ENCODE measurements at regions not wholly inside any gene's neighbourhood (a gene's known extent, or its start where the extent isn't known, plus 50 kb on each side); places are given as distances from the start of the nearest gene placed in this dataset.

DNA sequence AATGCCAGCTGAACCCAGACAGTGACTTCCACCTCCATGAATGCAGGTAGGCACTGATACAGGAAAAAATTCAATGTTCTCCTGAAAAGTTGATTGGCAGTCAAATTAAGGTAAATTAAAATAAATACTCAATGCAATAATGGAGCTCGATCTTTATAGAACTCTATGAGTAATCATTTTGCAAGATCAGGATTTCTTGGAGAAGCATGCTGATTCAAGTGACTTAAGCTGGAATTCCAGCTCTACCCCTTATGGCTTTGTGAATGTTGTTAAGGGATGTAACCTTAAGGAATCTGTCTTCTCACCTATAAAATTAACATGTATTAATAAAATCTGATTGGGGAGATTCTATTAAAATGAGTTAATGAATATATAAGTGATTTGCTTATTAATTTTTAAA, 145.1 kb downstream of the QPCT start (continued):
- TF ChIP-seq, protein P1, sequence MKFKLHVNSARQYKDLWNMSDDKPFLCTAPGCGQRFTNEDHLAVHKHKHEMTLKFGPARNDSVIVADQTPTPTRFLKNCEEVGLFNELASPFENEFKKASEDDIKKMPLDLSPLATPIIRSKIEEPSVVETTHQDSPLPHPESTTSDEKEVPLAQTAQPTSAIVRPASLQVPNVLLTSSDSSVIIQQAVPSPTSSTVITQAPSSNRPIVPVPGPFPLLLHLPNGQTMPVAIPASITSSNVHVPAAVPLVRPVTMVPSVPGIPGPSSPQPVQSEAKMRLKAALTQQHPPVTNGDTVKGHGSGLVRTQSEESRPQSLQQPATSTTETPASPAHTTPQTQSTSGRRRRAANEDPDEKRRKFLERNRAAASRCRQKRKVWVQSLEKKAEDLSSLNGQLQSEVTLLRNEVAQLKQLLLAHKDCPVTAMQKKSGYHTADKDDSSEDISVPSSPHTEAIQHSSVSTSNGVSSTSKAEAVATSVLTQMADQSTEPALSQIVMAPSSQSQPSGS (IDR thresholded peaks at IDR 0.05; ENCODE audit: low read length): no peak
- TF ChIP-seq TBP (IDR thresholded peaks at IDR 0.05; ENCODE audit: low read depth, low read length): no peak
- TF ChIP-seq TEAD4 (IDR thresholded peaks at IDR 0.05; ENCODE audit: low read depth, low read length): no peak
- no peak for TF ChIP-seq TCF12 (IDR thresholded peaks at IDR 0.05; ENCODE audit: low read depth, low read length)

Data from H1 (cell line).